Glomerular visceral epithelial cell (primary cell): ENCODE measurements at regions not wholly inside any gene's neighbourhood (a gene's known extent, or its start where the extent isn't known, plus 50 kb on each side); places are given as distances from the start of the nearest gene placed in this dataset.

Source experiments
- DNase-seq: peaks from one replicate; pipeline ENCODE4 v3.0.0-alpha.2; 2016; ENCODE audit errors: extremely low spot score

GRCh38 chr1:36743286-36744005 is 260.7 kb upstream of the CSF3R start:
- DNase-seq, result no peak

GRCh38 chr1:36741066-36741465 is 258.4 kb upstream of the CSF3R start:
- no peak for DNase-seq

GRCh38 chr1:36740446-36740845 is 257.7 kb upstream of the CSF3R start:
- DNase-seq, result no peak

GRCh38 chr1:36739703-36740289 is 257.1 kb upstream of the CSF3R start:
- DNase-seq, result no peak

GRCh38 chr1:36738245-36738644 is 255.5 kb upstream of the CSF3R start:
- DNase-seq, result no peak

- no peak for DNase-seq
These were observed 255.1 kb upstream of the CSF3R start for GRCh38 chr1:36737767-36738166.

GRCh38 chr1:36737038-36737555 is 254.4 kb upstream of the CSF3R start:
- DNase-seq, result no peak

GRCh38 chr1:36735939-36736730 is 253.4 kb upstream of the CSF3R start:
- DNase-seq, result no peak

GRCh38 chr1:36735436-36735835 is 252.7 kb upstream of the CSF3R start:
- DNase-seq, result no peak

GRCh38 chr1:36734356-36734755 is 251.6 kb upstream of the CSF3R start:
- no peak for DNase-seq

GRCh38 chr1:36733748-36734147 is 251.0 kb upstream of the CSF3R start:
- DNase-seq, result no peak

GRCh38 chr1:36732015-36732356 is 249.3 kb upstream of the CSF3R start:
- DNase-seq, result no peak

- no peak for DNase-seq
These were observed 248.7 kb upstream of the CSF3R start for GRCh38 chr1:36731226-36732014.

GRCh38 chr1:36730599-36730998 is 247.9 kb upstream of the CSF3R start:
- DNase-seq, result no peak

- DNase-seq, result no peak
These were observed 247.2 kb upstream of the CSF3R start for GRCh38 chr1:36729716-36730510.

- no peak for DNase-seq
These were observed 246.6 kb upstream of the CSF3R start for GRCh38 chr1:36729289-36729688.

GRCh38 chr1:36728846-36729245 is 246.1 kb upstream of the CSF3R start:
- DNase-seq, result no peak

GRCh38 chr1:36728051-36728450 is 245.3 kb upstream of the CSF3R start:
- no peak for DNase-seq

- no peak for DNase-seq
These were observed 242.4 kb upstream of the CSF3R start for GRCh38 chr1:36725151-36725550.

- DNase-seq, result no peak
These were observed 241.1 kb upstream of the CSF3R start for GRCh38 chr1:36723813-36724212.

GRCh38 chr1:36722871-36723270 is 240.2 kb upstream of the CSF3R start:
- DNase-seq, result no peak
